OCI-LY3 (cell line): ENCODE measurements at regions not wholly inside any gene's neighbourhood (a gene's known extent, or its start where the extent isn't known, plus 50 kb on each side); places are given as distances from the start of the nearest gene placed in this dataset.
"Not testable (repeated sequence)": the region's sequence is repeated elsewhere in the genome, so short reads cannot be mapped to it uniquely, and the experiment has no call there.

Experiments
- H2AFZ ChIP-seq: fragments of 200-600, 300-600 bp; shearing (Covaris generic); 2 replicates; pipeline ENCODE4 v1.6.0; 2014; ENCODE audit warnings: antibody characterized with exemption, low read depth, low read length
- H3K27ac ChIP-seq: fragments of 200-600, 300-600 bp; sonication (generic); 2 replicates; pipeline ENCODE4 v1.5.1; 2014; ENCODE audit warnings: mild to moderate bottlenecking, low read length, moderate library complexity, mixed read lengths
- H3K27me3 ChIP-seq: fragments of 200-600, 300-600 bp; sonication (generic); 2 replicates; pipeline ENCODE4 v1.6.1; 2014; ENCODE audit warnings: low read depth, low read length, mixed read lengths
- H3K36me3 ChIP-seq: fragments of 200-600, 300-600 bp; sonication (generic); replicated peaks from 2 replicates; pipeline ENCODE3; 2014; ENCODE audit warnings: low read depth, low read length, mixed read lengths
- H3K4me1 ChIP-seq: fragments of 300-600, 200-600 bp; sonication (generic); 2 replicates; pipeline ENCODE4 v1.6.1; 2014; ENCODE audit warnings: low read length, mixed read lengths
- H3K4me2 ChIP-seq: fragments of 200-600, 300-600 bp; sonication (generic); 2 replicates; pipeline ENCODE4 v1.6.1; 2014; ENCODE audit warnings: low read length, mixed read lengths
- H3K4me3 ChIP-seq: fragments of 300-600, 200-600 bp; sonication (generic); 2 replicates; pipeline ENCODE4 v1.5.1; 2014; ENCODE audit warnings: antibody characterized with exemption, mild to moderate bottlenecking, low read length, moderate library complexity
- H3K79me2 ChIP-seq: fragments of 300-600, 200-600 bp; shearing (Covaris generic); 2 replicates; pipeline ENCODE4 v1.6.1; 2014; ENCODE audit warnings: mild to moderate bottlenecking, low read length, mixed read lengths
- H3K9ac ChIP-seq: fragments of 300-600, 200-600 bp; shearing (Covaris generic); 2 replicates; pipeline ENCODE4 v1.6.0; 2014; ENCODE audit warnings: mild to moderate bottlenecking, low read length, moderate library complexity
- H3K9me3 ChIP-seq: fragments of 200-600, 300-600 bp; shearing (Covaris generic); 2 replicates; pipeline ENCODE4 v1.6.1; 2014; ENCODE audit warnings: low read length, mixed read lengths; ENCODE audit not compliant: insufficient read depth
- H4K20me1 ChIP-seq: fragments of 200-600, 300-600 bp; sonication (generic); 2 replicates; pipeline ENCODE4 v1.6.1; 2016; ENCODE audit warnings: low read length, mixed read lengths; ENCODE audit not compliant: insufficient read depth
- EZH2phosphoT487 ChIP-seq: fragments of 200-600 bp; shearing (Covaris generic); IDR thresholded peaks from 2 replicates; pipeline ENCODE4 v1.6.1; 2018; ENCODE audit warnings: antibody characterized with exemption, mixed run types, low read depth
- TF ChIP-seq, protein P1 (sequence below): fragments of 200-600, 300-600 bp; sonication (generic); IDR thresholded peaks from 2 replicates; pipeline ENCODE4 v1.5.1; 2014; ENCODE audit warnings: antibody characterized with exemption, low read length, low read depth

GRCh38 chr16:55061126-55061525, 130.5 kb downstream of the IRX5 start:
- Histone ChIP-seq H3K9ac (no peak overlapping the region), H3K4me2 (no peak overlapping the region), H3K4me1 (no peaks in the 10 kb centered on the region), H3K9me3 (no peaks in the 10 kb centered on the region), H4K20me1 (no peaks in the 10 kb centered on the region), H3K27me3 (no peaks in the 10 kb centered on the region), H3K27ac (no peak overlapping the region), H2AFZ (no peak overlapping the region), H3K36me3 (no peaks in the 10 kb centered on the region), H3K4me3 (no peak overlapping the region), H3K79me2 (no peaks in the 10 kb centered on the region)
- TF ChIP-seq, protein P1, sequence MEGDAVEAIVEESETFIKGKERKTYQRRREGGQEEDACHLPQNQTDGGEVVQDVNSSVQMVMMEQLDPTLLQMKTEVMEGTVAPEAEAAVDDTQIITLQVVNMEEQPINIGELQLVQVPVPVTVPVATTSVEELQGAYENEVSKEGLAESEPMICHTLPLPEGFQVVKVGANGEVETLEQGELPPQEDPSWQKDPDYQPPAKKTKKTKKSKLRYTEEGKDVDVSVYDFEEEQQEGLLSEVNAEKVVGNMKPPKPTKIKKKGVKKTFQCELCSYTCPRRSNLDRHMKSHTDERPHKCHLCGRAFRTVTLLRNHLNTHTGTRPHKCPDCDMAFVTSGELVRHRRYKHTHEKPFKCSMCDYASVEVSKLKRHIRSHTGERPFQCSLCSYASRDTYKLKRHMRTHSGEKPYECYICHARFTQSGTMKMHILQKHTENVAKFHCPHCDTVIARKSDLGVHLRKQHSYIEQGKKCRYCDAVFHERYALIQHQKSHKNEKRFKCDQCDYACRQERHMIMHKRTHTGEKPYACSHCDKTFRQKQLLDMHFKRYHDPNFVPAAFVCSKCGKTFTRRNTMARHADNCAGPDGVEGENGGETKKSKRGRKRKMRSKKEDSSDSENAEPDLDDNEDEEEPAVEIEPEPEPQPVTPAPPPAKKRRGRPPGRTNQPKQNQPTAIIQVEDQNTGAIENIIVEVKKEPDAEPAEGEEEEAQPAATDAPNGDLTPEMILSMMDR = no peak
- TF ChIP-seq EZH2phosphoT487 = no peak

DNA sequence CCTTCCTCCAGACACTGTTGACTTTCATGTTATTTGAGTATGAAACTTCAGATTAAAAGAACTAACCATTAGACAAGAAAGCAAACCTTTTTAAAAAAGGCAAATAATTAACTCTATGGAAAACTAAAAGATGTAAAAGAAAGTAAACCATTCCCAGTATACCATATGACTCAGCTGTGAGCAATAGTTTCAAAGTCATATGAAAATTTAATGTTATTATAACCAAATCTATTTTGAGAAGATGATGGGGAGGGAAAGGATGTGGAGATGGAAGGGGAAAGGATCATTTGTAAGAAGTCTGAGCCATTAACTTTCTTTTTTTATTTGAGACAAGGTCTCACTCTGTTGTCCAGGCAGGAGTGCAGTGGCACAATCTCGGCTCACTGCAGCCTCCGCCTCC, 131.8 kb downstream of the IRX5 start:
- H3K4me2 ChIP-seq = no peak overlapping the region
- no peak overlapping the region for H3K27ac ChIP-seq
- H3K27me3 ChIP-seq = no peaks in the 10 kb centered on the region
- no peak overlapping the region for H3K4me3 ChIP-seq
- H3K79me2 ChIP-seq = no peaks in the 10 kb centered on the region
- no peak overlapping the region for H2AFZ ChIP-seq
- H3K9me3 ChIP-seq = no peaks in the 10 kb centered on the region
- no peak overlapping the region for H3K9ac ChIP-seq
- H3K36me3 ChIP-seq = no peaks in the 10 kb centered on the region
- no peaks in the 10 kb centered on the region for H3K4me1 ChIP-seq
- no peaks in the 10 kb centered on the region for H4K20me1 ChIP-seq
- TF ChIP-seq, protein P1 = no peak
- TF ChIP-seq EZH2phosphoT487 = no peak

DNA sequence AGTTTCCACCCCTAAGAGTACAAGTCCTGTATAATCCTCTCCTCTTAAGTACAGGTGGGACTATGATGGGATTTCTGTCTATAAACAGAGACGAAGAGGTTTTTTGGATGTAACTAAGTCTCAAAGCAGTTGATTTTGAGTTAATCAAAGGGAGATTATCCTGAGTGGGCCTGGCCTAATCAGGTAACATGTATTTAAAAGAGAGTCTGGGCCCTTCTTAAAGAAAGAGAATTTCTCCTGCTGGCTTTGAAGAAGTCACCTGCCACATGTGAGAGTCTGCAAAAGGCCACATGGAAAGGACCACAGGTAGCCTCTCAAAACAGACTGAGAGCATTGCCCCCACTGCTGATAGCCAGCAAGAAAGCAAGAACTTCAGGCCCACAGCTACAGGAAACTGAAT, 142.3 kb downstream of the IRX5 start:
- TF ChIP-seq, protein P1 = no peak
- TF ChIP-seq EZH2phosphoT487 = no peak
- Histone ChIP-seq H3K4me1 (no peaks in the 10 kb centered on the region), H3K4me3 (no peak overlapping the region), H3K27ac (no peak overlapping the region), H3K36me3 (no peaks in the 10 kb centered on the region), H3K9me3 (no peaks in the 10 kb centered on the region), H3K27me3 (no peaks in the 10 kb centered on the region), H3K4me2 (no peak overlapping the region), H4K20me1 (no peaks in the 10 kb centered on the region), H2AFZ (no peak overlapping the region), H3K9ac (no peak overlapping the region), H3K79me2 (no peaks in the 10 kb centered on the region)

DNA sequence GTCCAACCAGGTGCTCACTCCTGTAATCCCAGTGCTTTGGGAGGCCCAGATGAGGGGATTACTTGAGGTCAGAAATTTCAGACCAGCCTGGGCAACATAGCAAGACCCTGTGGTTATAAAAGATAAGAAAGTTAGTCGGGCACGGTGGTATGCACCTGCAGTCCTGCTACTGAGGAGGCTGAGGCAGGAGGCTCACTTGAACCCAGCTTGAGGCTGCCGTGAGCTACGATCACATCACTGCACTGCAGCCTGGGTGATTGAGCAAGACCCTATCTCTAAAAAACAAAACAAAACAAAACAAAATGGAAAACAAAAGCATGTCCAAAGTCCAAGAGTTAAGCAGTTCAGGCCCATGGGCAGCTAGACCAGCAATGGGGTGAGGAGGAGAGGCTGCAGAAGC, 143.2 kb downstream of the IRX5 start:
- Histone ChIP-seq H2AFZ (no peak overlapping the region), H3K4me1 (no peaks in the 10 kb centered on the region), H3K9me3 (no peaks in the 10 kb centered on the region), H3K4me2 (no peak overlapping the region), H4K20me1 (no peaks in the 10 kb centered on the region), H3K36me3 (no peaks in the 10 kb centered on the region), H3K4me3 (no peak overlapping the region), H3K9ac (no peak overlapping the region), H3K27ac (no peak overlapping the region), H3K79me2 (no peaks in the 10 kb centered on the region), H3K27me3 (no peaks in the 10 kb centered on the region)
- TF ChIP-seq, protein P1 = no peak

DNA sequence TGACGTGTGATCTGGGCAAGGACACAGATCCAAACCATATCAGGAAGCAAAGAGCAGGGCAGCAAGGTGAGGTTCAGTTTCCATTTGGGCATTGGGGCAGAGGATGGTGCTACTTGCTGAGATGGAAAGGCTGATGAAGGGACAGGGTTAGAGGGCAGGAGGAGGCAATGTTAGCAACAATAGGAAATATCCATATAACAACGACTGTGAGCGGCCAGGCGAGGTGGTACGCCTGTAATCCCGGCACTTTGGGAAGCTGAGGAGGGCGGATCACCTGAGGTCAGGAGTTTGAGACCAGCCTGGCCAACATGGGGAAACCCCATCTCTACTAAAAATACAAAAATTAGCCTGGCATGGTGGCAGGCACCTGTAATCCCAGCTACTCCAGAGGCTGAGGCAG, 144.5 kb downstream of the IRX5 start:
- H3K27ac ChIP-seq, H2AFZ ChIP-seq, H3K36me3 ChIP-seq, H3K9me3 ChIP-seq, H3K4me3 ChIP-seq, H4K20me1 ChIP-seq, H3K27me3 ChIP-seq, H3K79me2 ChIP-seq, H3K4me1 ChIP-seq, H3K4me2 ChIP-seq, H3K9ac ChIP-seq: not testable (repeated sequence)
